K562 (cell line): ENCODE measurements at regions not wholly inside any gene's neighbourhood (a gene's known extent, or its start where the extent isn't known, plus 50 kb on each side); places are given as distances from the start of the nearest gene placed in this dataset.

ENCODE experiments used
- ATAC-seq: fragments of 200-7000 bp; cut with Tn5 transposase; 3 replicates; pipeline ENCODE4 v1.9.1; 2020; ENCODE audit warnings: moderate library complexity
- BruUV-seq: library from RNA; stranded (reverse); fragments of 400-500 nt; replicated peaks from 2 replicates; lab custom pipeline; 2021; lab: Mats Ljungman, UMichigan
- CTCF ChIA-PET: fragments of 300-600 bp; formaldehyde crosslinking; extraction: SDS; loops from one replicate; lab custom pipeline; 2021; ENCODE audit warnings: low intra/inter-chr PET ratio; lab: Yijun Ruan, JAX
- POLR2A ChIA-PET: fragments of 300-600, 350-650 bp; sonication (Branson Sonifier 250); formaldehyde crosslinking; extraction: SDS; loops from one replicate; lab custom pipeline; 2021; ENCODE audit warnings: antibody characterized with exemption, inconsistent platforms; lab: Yijun Ruan, JAX
- DNase-seq, 4 experiments: peaks; one replicate each; pipeline versions ENCODE4 v3.0.0 to v3.0.0-alpha.2; 2011 to 2018; ENCODE audit warnings: low spot score in 3 of 4, mixed read lengths in 3 of 4; ENCODE audit errors: extremely low read depth in 1 of 4
- FAIRE-seq: peaks from 2 replicates; lab custom pipeline; 2011; peaks lifted over from hg19 to GRCh38; lab: Jason Lieb, UNC
- H2AFZ ChIP-seq: 2 replicates; pipeline ENCODE4 v1.6.0; 2011; ENCODE audit warnings: low read depth, low read length, control low read depth, inconsistent platforms
- H3K27ac ChIP-seq: fragments of 200-600 bp; 3 replicates; pipeline ENCODE4 v1.8.0; 2011; ENCODE audit warnings: low read depth, mild to moderate bottlenecking, control low read depth, inconsistent platforms, low read length, moderate library complexity, mixed read lengths; ENCODE audit errors: extremely low read depth
- H3K27me3 ChIP-seq, 2 experiments: fragments of 300-600 bp in 1 of 2; 2 replicates in 1 of 2; 3 replicates in 1 of 2; pipeline versions ENCODE4 v1.6.0 to v1.8.0; 2011; ENCODE audit warnings: inconsistent platforms in 2 of 2, low read length in 2 of 2, mild to moderate bottlenecking in 1 of 2, mixed read lengths in 1 of 2, moderate library complexity in 1 of 2; ENCODE audit not compliant: control insufficient read depth in 2 of 2, insufficient read depth in 2 of 2
- H3K36me3 ChIP-seq: fragments of 300-600 bp; 3 replicates; pipeline ENCODE4 v1.8.0; 2011; ENCODE audit warnings: mild to moderate bottlenecking, low read length, inconsistent platforms; ENCODE audit not compliant: control insufficient read depth, insufficient read depth
- H3K4me1 ChIP-seq, 2 experiments: fragments of 200-600 bp in 1 of 2; replicated peaks in 1 of 2; 2 replicates in 1 of 2; 3 replicates in 1 of 2; pipeline versions ENCODE4 v1.5.1 to v1.8.0; 2011; ENCODE audit warnings: inconsistent platforms in 2 of 2, low read length in 2 of 2, mild to moderate bottlenecking in 1 of 2, mixed read lengths in 1 of 2, moderate library complexity in 1 of 2; ENCODE audit not compliant: control insufficient read depth in 2 of 2, insufficient read depth in 2 of 2
- H3K4me2 ChIP-seq: 2 replicates; pipeline ENCODE4 v1.6.1; 2011; ENCODE audit warnings: low read length, control low read depth, inconsistent platforms, mixed read lengths; ENCODE audit not compliant: insufficient read depth
- H3K4me3 ChIP-seq: fragments of 200-600 bp; sonication (generic), shearing (Covaris generic); 2 replicates; pipeline ENCODE4 v1.5.1; 2016; ENCODE audit warnings: control low read depth, inconsistent platforms
- H3K79me2 ChIP-seq: fragments of 200-600 bp; 3 replicates; pipeline ENCODE4 v1.8.0; 2011; ENCODE audit warnings: low read length, inconsistent platforms; ENCODE audit not compliant: control insufficient read depth, insufficient read depth
- H3K9ac ChIP-seq, 2 experiments: 2 replicates each; pipeline versions ENCODE4 v1.6.0 to v1.6.1; 2011; ENCODE audit warnings: low read depth in 2 of 2, low read length in 2 of 2, control low read depth in 1 of 2, inconsistent platforms in 1 of 2, mild to moderate bottlenecking in 1 of 2, mixed read lengths in 1 of 2; ENCODE audit not compliant: insufficient read depth in 1 of 2
- H3K9me1 ChIP-seq: one replicate; pipeline ENCODE4 v1.6.0; 2011; ENCODE audit warnings: inconsistent platforms, mild to moderate bottlenecking, low read length, moderate library complexity; ENCODE audit not compliant: control insufficient read depth, insufficient read depth
- H3K9me3 ChIP-seq: replicated peaks from 2 replicates; pipeline ENCODE4 v1.5.1; 2011; ENCODE audit warnings: low read depth, low read length, inconsistent platforms; ENCODE audit not compliant: control insufficient read depth, insufficient read depth
- H4K20me1 ChIP-seq: replicated peaks from 2 replicates; pipeline ENCODE4 v1.6.1; 2011; ENCODE audit warnings: low read length, inconsistent platforms, mixed read lengths; ENCODE audit not compliant: control insufficient read depth, insufficient read depth
- AFF1 ChIP-seq, 2 experiments: fragments of 450-650 bp; IDR thresholded peaks; 2 replicates each; pipeline ENCODE4 v1.6.1; 2018; ENCODE audit warnings: mild to moderate bottlenecking in 2 of 2, low read depth in 1 of 2; ENCODE audit not compliant: partially characterized antibody in 2 of 2
- ATF6 ChIP-seq: sonication (generic); formaldehyde crosslinking; IDR thresholded peaks from 2 replicates; pipeline ENCODE4 v1.4.0; 2020; ENCODE audit warnings: mild to moderate bottlenecking, missing genetic modification reagents
- CGGBP1 ChIP-seq: fragments of 250-450 bp; sonication (Bioruptor Pico); IDR thresholded peaks from 2 replicates; pipeline ENCODE4 v1.9.0; 2021; ENCODE audit warnings: mild to moderate bottlenecking
- CXXC5 ChIP-seq: fragments of 250-450 bp; sonication (Bioruptor Pico); IDR thresholded peaks from 2 replicates; pipeline ENCODE4 v1.8.0; 2022; ENCODE audit warnings: inconsistent platforms, mild to moderate bottlenecking, moderate library complexity
- MXI1 ChIP-seq: IDR thresholded peaks from 2 replicates; pipeline ENCODE4 v1.6.1; 2011; ENCODE audit warnings: low read depth, mild to moderate bottlenecking, improper control_type of control experiment, low read length
- SRSF1 ChIP-seq: fragments of 200-400 bp; formaldehyde crosslinking; IDR thresholded peaks from 2 replicates; pipeline ENCODE4 v1.6.1; 2017; ENCODE audit warnings: mild to moderate bottlenecking, low read depth, low read length, moderate library complexity
- TAF1 ChIP-seq: IDR thresholded peaks from 2 replicates; pipeline ENCODE4 v1.6.1; 2011; ENCODE audit warnings: mild to moderate bottlenecking, low read length, moderate library complexity; ENCODE audit not compliant: insufficient read depth, control insufficient read depth, severe bottlenecking; ENCODE audit errors: extremely low read depth
- U2AF2 ChIP-seq: fragments of 200-400 bp; formaldehyde crosslinking; optimal IDR thresholded peaks from 2 replicates; pipeline ENCODE3; 2017; ENCODE audit warnings: low read depth, mild to moderate bottlenecking, low read length
- ZFX ChIP-seq: sonication (generic); formaldehyde crosslinking; IDR thresholded peaks from 2 replicates; pipeline ENCODE4 v1.8.0; 2022; ENCODE audit warnings: mild to moderate bottlenecking, missing genetic modification reagents, moderate library complexity
- ZMIZ1 ChIP-seq, 2 experiments: fragments of 150-350 bp in 1 of 2; IDR thresholded peaks; 2 replicates each; pipeline ENCODE4 v1.6.1; 2012 to 2016; ENCODE audit warnings: low read depth in 2 of 2, low read length in 2 of 2, mild to moderate bottlenecking in 1 of 2, moderate library complexity in 1 of 2
- ZNF133 ChIP-seq: fragments of 250-450 bp; sonication (Bioruptor Pico); IDR thresholded peaks from 2 replicates; pipeline ENCODE4 v1.4.0; 2020; ENCODE audit warnings: mild to moderate bottlenecking
- ZNF3 ChIP-seq: fragments of 250-450 bp; sonication (Bioruptor Pico); IDR thresholded peaks from 2 replicates; pipeline ENCODE4 v1.5.0; 2021; ENCODE audit warnings: mild to moderate bottlenecking, moderate library complexity
- ZNF507 ChIP-seq: conservative IDR thresholded peaks from 2 replicates; pipeline ENCODE4 v1.6.1; 2017; ENCODE audit warnings: missing genetic modification characterization, missing compliant biosample characterization
- ZNF79 ChIP-seq: fragments of 250-450 bp; sonication (Bioruptor Pico); IDR thresholded peaks from 2 replicates; pipeline ENCODE4 v1.4.0; 2020; ENCODE audit warnings: low read depth, mild to moderate bottlenecking, moderate library complexity
- WGBS: fragments of 100-300 bp; shearing (Covaris generic); methylation state at CpG from one replicate; pipeline ENCODE4 v1.1.6; 2016; ENCODE audit warnings: low coverage, mixed read lengths; ENCODE audit not compliant: insufficient coverage; ENCODE audit errors: missing lambda C conversion rate; 5-methylcytosine and 5-hydroxymethylcytosine counted together
- in situ Hi-C: fragments of 300-500 bp; cut with MboI; formaldehyde crosslinking; loops from 4 replicates; pipeline ENCODE4 v1.15.0; 2018; ENCODE audit warnings: inconsistent platforms, mixed read lengths
- intact Hi-C: fragments of 100-400 bp; cut with micrococcal nuclease; formaldehyde crosslinking; loops from 2 replicates; pipeline ENCODE4 v1.14.2; 2022

GRCh38 chr5:117089001-117089400 lies 514.4 kb upstream of the SEMA6A start:
- CTCF ChIA-PET, result no interaction called here
- no peak for TF ChIP-seq CGGBP1 (CRISPR knock-in tag)
- no peak for TF ChIP-seq ZNF507 (tag)
- TF ChIP-seq TAF1, result no peak
- TF ChIP-seq ZMIZ1 (IDR thresholded peaks at IDR 0.05; ENCODE audit: low read depth in 2 of 2, low read length in 2 of 2), result no peak
- no peak for TF ChIP-seq CXXC5 (CRISPR knock-in tag)
- TF ChIP-seq ZNF3 (CRISPR knock-in tag), result no peak
- TF ChIP-seq MXI1, result no peak
- no peak for TF ChIP-seq ZNF79 (CRISPR knock-in tag)
- no peak for TF ChIP-seq SRSF1
- TF ChIP-seq AFF1 (IDR thresholded peaks at IDR 0.05; ENCODE audit: low read depth in 1 of 2, partially characterized antibody in 2 of 2), result no peak
- TF ChIP-seq U2AF2, result no peak
- TF ChIP-seq ATF6, result no peak
- no peak for TF ChIP-seq ZFX
- no peak for TF ChIP-seq ZNF133 (CRISPR knock-in tag)

More at GRCh38 chr5:117089001-117089400, 514.4 kb upstream of the SEMA6A start:
- no peaks in the 10 kb centered on the region for H4K20me1 ChIP-seq
- no peaks in the 10 kb centered on the region for H3K27me3 ChIP-seq
- ATAC-seq (no peak), FAIRE-seq (no peak), DNase-seq (no peak)
- BruUV-seq, result no TSS peak
- no peak overlapping the region for H3K27ac ChIP-seq
- intact Hi-C loops, result no loop called here
- POLR2A ChIA-PET, result no interaction called here
- H3K36me3 ChIP-seq, result no peaks in the 10 kb centered on the region
- H3K4me1 ChIP-seq, result no peaks in the 10 kb centered on the region
- no peak overlapping the region for H2AFZ ChIP-seq
- no peaks in the 10 kb centered on the region for H3K9me1 ChIP-seq
- H3K9ac ChIP-seq, result no peak overlapping the region
- no peak overlapping the region for H3K4me2 ChIP-seq
- no peaks in the 10 kb centered on the region for H3K9me3 ChIP-seq
- in situ Hi-C loops, result no loop called here
- H3K4me3 ChIP-seq, result no peak overlapping the region
- 0% methylated on average over 2 of the region's 2 CpGs for WGBS
- no peaks in the 10 kb centered on the region for H3K79me2 ChIP-seq
